ENCODE measurements at regions not wholly inside any gene's neighbourhood (a gene's known extent, or its start where the extent isn't known, plus 50 kb on each side); places are given as distances from the start of the nearest gene placed in this dataset.

GRCh38 chr15:61521953-61522352, 292.9 kb upstream of the RORA start:
- TF ChIP-seq CTCF (IDR thresholded peaks at IDR 0.05) (no peak), POLR2A (IDR thresholded peaks at IDR 0.05) (no peak)
